ENCODE measurements at regions not wholly inside any gene's neighbourhood (a gene's known extent, or its start where the extent isn't known, plus 50 kb on each side); places are given as distances from the start of the nearest gene placed in this dataset.

- Histone ChIP-seq H3K27me3 (ENCODE audit: control insufficient read depth, insufficient read depth, low read length) (peaks cover 36% of the 10 kb centered on the region), H3K9me1 (ENCODE audit: insufficient read depth, low read length) (no peaks in the 10 kb centered on the region), H3K4ac (ENCODE audit: low read depth, low read length) (no peak overlapping the region), H2BK120ac (ENCODE audit: low read depth, low read length) (no peak overlapping the region), H3K4me2 (ENCODE audit: low read depth, low read length) (no peak overlapping the region), H3K4me1 (ENCODE audit: control insufficient read depth, insufficient read depth, low read length) (no peaks in the 10 kb centered on the region), H3K18ac (ENCODE audit: low read depth, low read length) (no peak overlapping the region), H3K36me3 (ENCODE audit: control insufficient read depth, insufficient read depth, low read length) (no peaks in the 10 kb centered on the region), H2AK9ac (replicated peaks; ENCODE audit: low read depth, low read length, poor library complexity) (no peak overlapping the region), H3K79me1 (ENCODE audit: low read depth in 1 of 2, low read length in 2 of 2) (no peaks in the 10 kb centered on the region), H2BK15ac (ENCODE audit: low read depth, low read length) (no peak overlapping the region), H3K9ac (ENCODE audit: low read depth, low read length) (no peak overlapping the region), H2BK20ac (ENCODE audit: low read depth, low read length) (no peak overlapping the region), H2BK5ac (ENCODE audit: low read depth, low read length, poor library complexity, severe bottlenecking) (no peak overlapping the region), H4K5ac (ENCODE audit: low read depth, low read length) (no peak overlapping the region), H3K56ac (ENCODE audit: extremely low read depth, insufficient read depth, low read length) (no peak overlapping the region), H3K14ac (replicated peaks; ENCODE audit: low read depth, low read length) (no peak overlapping the region), H3K9me3 (ENCODE audit: control insufficient read depth, insufficient read depth, low read length) (no peaks in the 10 kb centered on the region), H4K8ac (ENCODE audit: low read depth in 2 of 2, low read length in 2 of 2) (no peak overlapping the region), H2AFZ (replicated peaks; ENCODE audit: low read length, poor library complexity) (no peak overlapping the region), H3K23ac (ENCODE audit: low read depth, low read length) (no peak overlapping the region), H3K4me3 (ENCODE audit: insufficient read depth, low read depth, low read length) (no peak overlapping the region), H2AK5ac (ENCODE audit: low read depth, low read length) (no peak overlapping the region), H4K20me1 (ENCODE audit: insufficient read depth, low read length) (no peaks in the 10 kb centered on the region), H4K91ac (ENCODE audit: insufficient read depth, low read depth, low read length) (no peak overlapping the region), H3K27ac (ENCODE audit: insufficient read depth, low read length) (no peak overlapping the region)
- BruUV-seq (replicated peaks) = no TSS peak
- ATAC-seq (ENCODE audit: low read depth) (peak; percentile 53), DNase-seq (peak; percentile 5)
- dilution Hi-C loops (cut with HindIII; ENCODE audit: low sequenced_read_pairs, unreplicated experiment) (no loop called here), intact Hi-C loops (cut with micrococcal nuclease) (no loop called here), in situ Hi-C loops (cut with MboI; ENCODE audit: low sequenced_read_pairs) (no loop called here)
- POLR2A ChIA-PET (ENCODE audit: unreplicated experiment) = no interaction called here
- 71% methylated on average over 1 of the region's 4 CpGs; no CpG with 5 or more reads in 1 of the 2 experiments for WGBS, 2 experiments (ENCODE audit: extremely low coverage in 2 of 2, insufficient read length in 1 of 2)
- TF ChIP-seq ELK1 (IDR thresholded peaks at IDR 0.05; ENCODE audit: borderline replicate concordance, low read depth, low read length) (no peak), SMC3 (IDR thresholded peaks at IDR 0.05; ENCODE audit: low read depth, low read length) (no peak), CTCF (conservative IDR thresholded peaks at IDR 0.05; ENCODE audit: low read depth, low read length) (no peak), RCOR1 (IDR thresholded peaks at IDR 0.05; ENCODE audit: insufficient replicate concordance, low read length) (no peak), RAD21 (IDR thresholded peaks at IDR 0.05; ENCODE audit: low read length) (no peak), CHD1 (IDR thresholded peaks at IDR 0.05; ENCODE audit: low read depth, low read length) (no peak), MAFK (IDR thresholded peaks at IDR 0.05; ENCODE audit: low read depth, low read length) (no peak), POLR2A (IDR thresholded peaks at IDR 0.05; ENCODE audit: low read depth, low read length) (no peak), BHLHE40 (IDR thresholded peaks at IDR 0.05; ENCODE audit: low read depth, low read length) (no peak), NFE2L2 (IDR thresholded peaks at IDR 0.05; ENCODE audit: low read depth, low read length) (no peak), MAZ (IDR thresholded peaks at IDR 0.05; ENCODE audit: borderline replicate concordance, low read depth, low read length) (no peak), FOS (IDR thresholded peaks at IDR 0.05; ENCODE audit: low read depth, low read length) (no peak), MXI1 (IDR thresholded peaks at IDR 0.05; ENCODE audit: borderline replicate concordance, low read depth, low read length) (no peak)
- CTCF ChIA-PET = no interaction called here
These were observed 106.3 kb downstream of the TRIM43 start for GRCh38 chr2:95698146-95698545.
